HG03060 (cell line): ENCODE measurements at regions not wholly inside any gene's neighbourhood (a gene's known extent, or its start where the extent isn't known, plus 50 kb on each side); places are given as distances from the start of the nearest gene placed in this dataset.
"Not testable (repeated sequence)": the region's sequence is repeated elsewhere in the genome, so short reads cannot be mapped to it uniquely, and the experiment has no call there.

Source experiments
- ATAC-seq: cut with Tn5 transposase; IDR thresholded peaks from one replicate; pipeline ENCODE4 v1.9.1; 2021; ENCODE audit warnings: low read depth, moderate number of reproducible peaks; ENCODE audit not compliant: unreplicated experiment

GRCh38 chr15:21024235-21024987 is 158.3 kb upstream of the POTEB2 start:
- not testable (repeated sequence) for ATAC-seq

GRCh38 chr15:21018176-21018575 is 152.1 kb upstream of the POTEB2 start:
- not testable (repeated sequence) for ATAC-seq

- not testable (repeated sequence) for ATAC-seq
Measured at GRCh38 chr15:21017326-21017725, 151.2 kb upstream of the POTEB2 start.

- ATAC-seq = not testable (repeated sequence)
Measured at GRCh38 chr15:21016589-21016988, 150.5 kb upstream of the POTEB2 start.

- ATAC-seq = not testable (repeated sequence)
Measured at GRCh38 chr15:21015171-21015570, 149.1 kb upstream of the POTEB2 start.

- ATAC-seq = not testable (repeated sequence)
Measured at GRCh38 chr15:21013308-21013707, 147.2 kb upstream of the POTEB2 start.

GRCh38 chr15:21009651-21010050 is 143.5 kb upstream of the POTEB2 start:
- not testable (repeated sequence) for ATAC-seq

GRCh38 chr15:21003459-21003858 is 137.3 kb upstream of the POTEB2 start:
- ATAC-seq = not testable (repeated sequence)

- not testable (repeated sequence) for ATAC-seq
Measured at GRCh38 chr15:21001950-21002349, 135.8 kb upstream of the POTEB2 start.

- not testable (repeated sequence) for ATAC-seq
Measured at GRCh38 chr15:20991691-20992090, 125.6 kb upstream of the POTEB2 start.

- ATAC-seq = not testable (repeated sequence)
Measured at GRCh38 chr15:20991253-20991652, 125.1 kb upstream of the POTEB2 start.

- not testable (repeated sequence) for ATAC-seq
Measured at GRCh38 chr15:20986775-20987174, 120.7 kb upstream of the POTEB2 start.

- ATAC-seq = peak; percentile 57
Measured at GRCh38 chr15:20978057-20978456, 111.9 kb upstream of the POTEB2 start.

GRCh38 chr15:20972762-20973161 is 106.6 kb upstream of the POTEB2 start:
- not testable (repeated sequence) for ATAC-seq

GRCh38 chr15:20959299-20959698 is 93.2 kb upstream of the POTEB2 start:
- not testable (repeated sequence) for ATAC-seq

GRCh38 chr15:20929322-20929721 is 63.2 kb upstream of the POTEB2 start:
- ATAC-seq = not testable (repeated sequence)
